IMR-90 (cell line): ENCODE measurements at regions not wholly inside any gene's neighbourhood (a gene's known extent, or its start where the extent isn't known, plus 50 kb on each side); places are given as distances from the start of the nearest gene placed in this dataset.

Experiments used
- ATAC-seq: fragments of 200-7000 bp; cut with Tn5 transposase; 2 replicates; pipeline ENCODE4 v1.9.1; 2020; ENCODE audit warnings: low read depth, mild to moderate bottlenecking, moderate library complexity
- BruUV-seq: library from RNA; stranded (reverse); fragments of 400-500 nt; replicated peaks from 2 replicates; lab custom pipeline; 2021; lab: Mats Ljungman, UMichigan
- CTCF ChIA-PET: fragments of 300-600 bp; formaldehyde crosslinking; extraction: SDS; loops from one replicate; lab custom pipeline; 2021; ENCODE audit warnings: antibody characterized with exemption; lab: Yijun Ruan, JAX
- POLR2A ChIA-PET: fragments of 300-600 bp; sonication (Branson Sonifier 250); formaldehyde crosslinking; loops from one replicate; lab custom pipeline; 2022; ENCODE audit warnings: antibody characterized with exemption; ENCODE audit not compliant: unreplicated experiment; lab: Charles Lee
- DNase-seq: peaks from one replicate; pipeline ENCODE4 v3.0.0; 2013
- H2AFZ ChIP-seq: replicated peaks from 2 replicates; pipeline ENCODE3; 2013; ENCODE audit warnings: low read length, mild to moderate bottlenecking; ENCODE audit not compliant: poor library complexity
- H2AK5ac ChIP-seq: 2 replicates; pipeline ENCODE4 v1.6.1; 2013; ENCODE audit warnings: low read depth, low read length, inconsistent platforms
- H2AK9ac ChIP-seq: replicated peaks from 2 replicates; pipeline ENCODE3; 2013; ENCODE audit warnings: mild to moderate bottlenecking, low read depth, low read length, moderate library complexity; ENCODE audit not compliant: poor library complexity
- H2BK120ac ChIP-seq: 2 replicates; pipeline ENCODE4 v1.6.1; 2013; ENCODE audit warnings: low read depth, low read length, inconsistent platforms
- H2BK15ac ChIP-seq: 3 replicates; pipeline ENCODE4 v1.6.1; 2013; ENCODE audit warnings: low read depth, low read length, inconsistent platforms
- H2BK20ac ChIP-seq: 2 replicates; pipeline ENCODE4 v1.6.1; 2013; ENCODE audit warnings: low read depth, mild to moderate bottlenecking, inconsistent platforms, low read length, moderate library complexity
- H2BK5ac ChIP-seq: 2 replicates; pipeline ENCODE4 v1.6.1; 2013; ENCODE audit warnings: mild to moderate bottlenecking, low read depth, low read length, inconsistent platforms; ENCODE audit not compliant: poor library complexity, severe bottlenecking
- H3K14ac ChIP-seq: replicated peaks from 2 replicates; pipeline ENCODE4 v1.6.1; 2013; ENCODE audit warnings: low read depth, low read length, inconsistent platforms
- H3K18ac ChIP-seq: 2 replicates; pipeline ENCODE4 v1.6.1; 2013; ENCODE audit warnings: low read depth, low read length, control low read depth
- H3K23ac ChIP-seq: 2 replicates; pipeline ENCODE4 v1.6.1; 2013; ENCODE audit warnings: low read depth, low read length, inconsistent platforms
- H3K27ac ChIP-seq: 2 replicates; pipeline ENCODE4 v1.5.1; 2013; ENCODE audit warnings: mild to moderate bottlenecking, control low read depth, low read length; ENCODE audit not compliant: insufficient read depth
- H3K27me3 ChIP-seq: 2 replicates; pipeline ENCODE4 v1.6.1; 2013; ENCODE audit warnings: low read length; ENCODE audit not compliant: control insufficient read depth, insufficient read depth
- H3K36me3 ChIP-seq: 2 replicates; pipeline ENCODE4 v1.6.1; 2013; ENCODE audit warnings: low read length, mixed read lengths; ENCODE audit not compliant: control insufficient read depth, insufficient read depth
- H3K4ac ChIP-seq: 2 replicates; pipeline ENCODE4 v1.6.1; 2013; ENCODE audit warnings: low read depth, low read length, inconsistent platforms
- H3K4me1 ChIP-seq: 2 replicates; pipeline ENCODE4 v1.6.1; 2013; ENCODE audit warnings: low read length, mixed read lengths; ENCODE audit not compliant: control insufficient read depth, insufficient read depth
- H3K4me2 ChIP-seq: 2 replicates; pipeline ENCODE4 v1.6.1; 2013; ENCODE audit warnings: low read depth, mild to moderate bottlenecking, control low read depth, low read length, moderate library complexity
- H3K4me3 ChIP-seq: 2 replicates; pipeline ENCODE4 v1.5.1; 2013; ENCODE audit warnings: low read depth, mild to moderate bottlenecking, control low read depth, low read length, moderate library complexity; ENCODE audit not compliant: insufficient read depth
- H3K56ac ChIP-seq: 2 replicates; pipeline ENCODE4 v1.6.1; 2013; ENCODE audit warnings: low read length, inconsistent platforms; ENCODE audit not compliant: insufficient read depth; ENCODE audit errors: extremely low read depth
- H3K79me1 ChIP-seq, 2 experiments: 2 replicates each; pipeline ENCODE4 v1.6.1; 2013; ENCODE audit warnings: low read length in 2 of 2, inconsistent platforms in 1 of 2, low read depth in 1 of 2
- H3K9ac ChIP-seq: 2 replicates; pipeline ENCODE4 v1.6.1; 2013; ENCODE audit warnings: low read depth, low read length, control low read depth
- H3K9me1 ChIP-seq: 2 replicates; pipeline ENCODE4 v1.6.1; 2013; ENCODE audit warnings: low read length, inconsistent platforms; ENCODE audit not compliant: insufficient read depth
- H3K9me3 ChIP-seq: 2 replicates; pipeline ENCODE4 v1.6.1; 2013; ENCODE audit warnings: low read length; ENCODE audit not compliant: control insufficient read depth, insufficient read depth
- H4K20me1 ChIP-seq: 2 replicates; pipeline ENCODE4 v1.6.1; 2013; ENCODE audit warnings: low read length, inconsistent platforms; ENCODE audit not compliant: insufficient read depth
- H4K5ac ChIP-seq: 2 replicates; pipeline ENCODE4 v1.6.1; 2013; ENCODE audit warnings: mild to moderate bottlenecking, low read depth, low read length, control low read depth
- H4K8ac ChIP-seq, 2 experiments: 2 replicates each; pipeline ENCODE4 v1.6.1; 2013; ENCODE audit warnings: low read depth in 2 of 2, low read length in 2 of 2, control low read depth in 1 of 2, inconsistent platforms in 1 of 2
- H4K91ac ChIP-seq: 2 replicates; pipeline ENCODE4 v1.6.1; 2013; ENCODE audit warnings: low read depth, low read length, inconsistent platforms; ENCODE audit not compliant: insufficient read depth
- BHLHE40 ChIP-seq: fragments of 150-350 bp; IDR thresholded peaks from 2 replicates; pipeline ENCODE4 v1.6.1; 2016; ENCODE audit warnings: mild to moderate bottlenecking, low read depth, low read length
- CEBPB ChIP-seq: IDR thresholded peaks from 2 replicates; pipeline ENCODE4 v1.6.1; 2012; ENCODE audit warnings: low read depth, low read length, improper control_type of control experiment
- CHD1 ChIP-seq: IDR thresholded peaks from 2 replicates; pipeline ENCODE4 v1.6.1; 2012; ENCODE audit warnings: low read depth, low read length, improper control_type of control experiment
- ELK1 ChIP-seq: fragments of 150-350 bp; IDR thresholded peaks from 2 replicates; pipeline ENCODE4 v1.6.1; 2016; ENCODE audit warnings: low read depth, mild to moderate bottlenecking, low read length, moderate library complexity, borderline replicate concordance
- MAFK ChIP-seq: IDR thresholded peaks from 2 replicates; pipeline ENCODE4 v1.6.1; 2012; ENCODE audit warnings: low read depth, low read length, improper control_type of control experiment
- MAZ ChIP-seq: IDR thresholded peaks from 2 replicates; pipeline ENCODE4 v1.6.1; 2012; ENCODE audit warnings: low read depth, mild to moderate bottlenecking, low read length, improper control_type of control experiment, moderate library complexity, borderline replicate concordance
- MXI1 ChIP-seq: IDR thresholded peaks from 2 replicates; pipeline ENCODE4 v1.6.1; 2012; ENCODE audit warnings: low read depth, mild to moderate bottlenecking, low read length, moderate library complexity, borderline replicate concordance
- NFE2L2 ChIP-seq: fragments of 150-350 bp; IDR thresholded peaks from 2 replicates; pipeline ENCODE4 v1.6.1; 2016; ENCODE audit warnings: low read depth, mild to moderate bottlenecking, low read length
- POLR2A ChIP-seq: IDR thresholded peaks from 2 replicates; pipeline ENCODE4 v1.6.1; 2012; ENCODE audit warnings: mild to moderate bottlenecking, low read depth, low read length
- RAD21 ChIP-seq: IDR thresholded peaks from 2 replicates; pipeline ENCODE4 v1.6.1; 2012; ENCODE audit warnings: low read length, improper control_type of control experiment
- RCOR1 ChIP-seq: IDR thresholded peaks from 2 replicates; pipeline ENCODE4 v1.6.1; 2012; ENCODE audit warnings: mild to moderate bottlenecking, low read length, improper control_type of control experiment; ENCODE audit not compliant: insufficient replicate concordance
- RFX5 ChIP-seq: IDR thresholded peaks from 2 replicates; pipeline ENCODE4 v1.8.0; 2012; ENCODE audit warnings: low read depth, mild to moderate bottlenecking, low read length, moderate library complexity
- SMC3 ChIP-seq: fragments of 150-350 bp; IDR thresholded peaks from 2 replicates; pipeline ENCODE4 v1.6.1; 2016; ENCODE audit warnings: low read depth, mild to moderate bottlenecking, antibody characterized with exemption, low read length, moderate library complexity
- USF2 ChIP-seq: fragments of 150-350 bp; IDR thresholded peaks from 2 replicates; pipeline ENCODE4 v1.6.1; 2017; ENCODE audit warnings: mild to moderate bottlenecking, antibody characterized with exemption, low read length, low read depth
- WGBS, 2 experiments: methylation state at CpG; one replicate each; pipeline versions ENCODE4 v1.1.5 to v1.1.7; 2013; ENCODE audit warnings: missing lambda C conversion rate in 2 of 2; ENCODE audit not compliant: insufficient read length in 1 of 2; ENCODE audit errors: extremely low coverage in 2 of 2; 5-methylcytosine and 5-hydroxymethylcytosine counted together
- dilution Hi-C: fragments of 300-500 bp; cut with HindIII; formaldehyde crosslinking; loops from one replicate; pipeline ENCODE4 v1.14.3; 2018; ENCODE audit warnings: low sequenced_read_pairs; ENCODE audit not compliant: unreplicated experiment
- in situ Hi-C: fragments of 300-500 bp; cut with MboI; formaldehyde crosslinking; loops from 3 replicates; pipeline ENCODE4 v1.14.3; 2019; ENCODE audit warnings: low sequenced_read_pairs, inconsistent platforms, mixed read lengths
- intact Hi-C: fragments of 100-400 bp; cut with micrococcal nuclease; formaldehyde crosslinking; loops from 2 replicates; pipeline ENCODE4 v1.10.0; 2022

- TF ChIP-seq RCOR1 = no peak
Measured at GRCh38 chr13:40163066-40164000, 503.1 kb downstream of the FOXO1 start (continued).

GRCh38 chr13:40164133-40164532, 502.3 kb downstream of the FOXO1 start:
- H3K9me3 ChIP-seq = no peaks in the 10 kb centered on the region
- no peaks in the 10 kb centered on the region for H3K36me3 ChIP-seq
- no peak overlapping the region for H2AK9ac ChIP-seq
- H3K18ac ChIP-seq = no peak overlapping the region
- H2BK20ac ChIP-seq = no peak overlapping the region
- no peak overlapping the region for H3K4me3 ChIP-seq
- BruUV-seq = no TSS peak
- no peak overlapping the region for H3K4me2 ChIP-seq
- no peak overlapping the region for H2BK15ac ChIP-seq
- H3K4ac ChIP-seq = no peak overlapping the region
- no peak overlapping the region for H3K9ac ChIP-seq
- H4K8ac ChIP-seq = no peak overlapping the region
- intact Hi-C loops (no loop called here), dilution Hi-C loops (no loop called here), in situ Hi-C loops (no loop called here)
- no peak overlapping the region for H4K91ac ChIP-seq
- H2BK5ac ChIP-seq = no peak overlapping the region
- POLR2A ChIA-PET = no interaction called here
- no peak for DNase-seq
- H3K27ac ChIP-seq = no peak overlapping the region
- H2BK120ac ChIP-seq = no peak overlapping the region
- no peaks in the 10 kb centered on the region for H3K4me1 ChIP-seq
- no peak overlapping the region for H3K23ac ChIP-seq
- H3K56ac ChIP-seq = no peak overlapping the region
- CTCF ChIA-PET = no interaction called here
- H3K27me3 ChIP-seq = no peaks in the 10 kb centered on the region; the same call in 1 of the 2 replicates
- ATAC-seq = no peak
- no peaks in the 10 kb centered on the region for H3K79me1 ChIP-seq
- H4K20me1 ChIP-seq = no peaks in the 10 kb centered on the region
- H4K5ac ChIP-seq = no peak overlapping the region
- no peak overlapping the region for H3K14ac ChIP-seq
- no peaks in the 10 kb centered on the region; the same call in 1 of the 2 replicates for H3K9me1 ChIP-seq
- no peak overlapping the region for H2AK5ac ChIP-seq
- WGBS, 2 experiments = no CpG with 5 or more reads among the region's 3 CpGs
- H2AFZ ChIP-seq = no peak overlapping the region
- TF ChIP-seq MAZ (no peak), SMC3 (no peak), MAFK (no peak), CHD1 (no peak), RFX5 (no peak), POLR2A (no peak), ELK1 (no peak), MXI1 (no peak), USF2 (no peak), RAD21 (no peak), BHLHE40 (no peak), NFE2L2 (no peak), CEBPB (no peak)
